Astrocyte of the hippocampus (primary cell): ENCODE measurements at regions not wholly inside any gene's neighbourhood (a gene's known extent, or its start where the extent isn't known, plus 50 kb on each side); places are given as distances from the start of the nearest gene placed in this dataset.
"Not testable (repeated sequence)": the region's sequence is repeated elsewhere in the genome, so short reads cannot be mapped to it uniquely, and the experiment has no call there.

ENCODE experiments used
- DNase-seq: peaks from one replicate; pipeline ENCODE4 v3.0.0; 2011; ENCODE audit warnings: low read depth, low spot score

DNA sequence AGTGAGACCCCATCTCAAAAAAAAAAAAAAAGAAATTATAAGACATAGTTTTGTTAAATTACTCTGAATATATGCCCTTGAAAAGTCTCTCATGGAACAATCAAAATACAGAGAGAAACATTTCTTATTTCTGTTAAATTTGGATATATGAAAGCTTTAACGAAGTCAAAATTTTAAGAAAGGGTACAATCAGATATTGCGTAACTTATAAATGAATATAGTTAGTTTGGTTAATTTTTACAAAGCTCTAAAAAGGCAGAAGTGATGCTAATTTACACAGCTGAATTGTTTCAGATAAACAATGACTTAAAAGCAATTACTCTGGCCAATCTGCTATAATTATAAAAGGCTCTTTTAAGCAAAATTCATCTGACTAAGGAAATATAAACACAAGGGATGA is 611.6 kb upstream of the CCDC179 start:
- no peak for DNase-seq

DNA sequence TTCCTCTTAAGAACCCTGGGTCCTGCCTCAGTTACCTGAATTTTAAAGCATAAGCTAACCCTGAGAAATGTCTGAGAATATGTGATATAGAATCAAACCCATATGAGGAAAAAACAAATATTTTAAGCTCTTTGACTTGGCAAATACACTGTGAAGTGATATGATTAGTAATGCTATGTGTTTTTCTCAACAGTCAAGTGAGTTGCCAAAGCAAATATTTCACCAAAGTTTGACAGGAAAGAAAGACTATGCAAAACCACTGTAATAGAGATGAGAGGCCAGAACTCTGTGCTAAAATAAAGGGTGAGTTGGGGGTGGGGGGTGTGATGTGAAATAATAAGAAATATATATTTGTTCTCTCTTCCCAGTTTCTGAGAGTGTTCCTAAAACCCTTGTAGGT is 613.5 kb upstream of the CCDC179 start:
- no peak for DNase-seq

DNA sequence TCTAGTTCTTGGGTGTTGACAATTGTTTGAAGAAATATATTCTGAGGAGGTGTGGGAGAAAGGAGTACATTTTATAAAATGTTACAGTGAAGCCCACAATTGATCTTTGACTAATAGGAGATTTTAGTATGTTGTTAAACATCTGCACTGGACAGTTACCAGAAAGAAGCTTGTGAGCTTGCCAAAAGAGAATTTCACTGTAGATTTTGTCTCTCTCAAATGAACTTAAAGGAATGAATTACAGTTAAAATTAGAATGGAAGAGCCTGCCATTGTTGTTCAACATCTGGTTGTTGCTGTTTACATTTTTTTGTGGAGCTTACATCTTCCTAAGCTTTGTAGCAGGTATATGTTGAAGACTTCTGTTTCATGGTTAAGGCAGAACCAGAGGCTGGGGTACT is 620.5 kb upstream of the CCDC179 start:
- DNase-seq, result no peak

DNA sequence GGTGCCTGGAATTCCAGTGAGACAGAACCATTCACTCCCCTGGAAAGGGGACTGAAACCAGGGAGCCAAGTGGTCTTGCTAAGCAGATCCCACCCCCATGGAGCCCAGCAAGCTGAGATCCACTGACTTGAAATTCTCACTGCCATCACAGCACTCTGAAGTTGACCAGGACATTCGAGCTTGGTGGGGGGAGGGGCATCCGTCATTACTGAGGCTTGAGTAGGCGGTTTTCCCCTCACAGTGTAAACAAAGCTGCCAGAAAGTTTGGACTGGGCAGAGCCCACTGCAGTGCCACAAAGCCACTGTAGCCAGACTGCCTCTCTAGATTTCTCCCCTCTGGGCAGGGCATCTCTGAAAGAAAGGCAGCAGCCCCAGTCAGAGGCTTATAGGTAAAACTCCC is 623.9 kb upstream of the CCDC179 start:
- DNase-seq, result not testable (repeated sequence)

DNA sequence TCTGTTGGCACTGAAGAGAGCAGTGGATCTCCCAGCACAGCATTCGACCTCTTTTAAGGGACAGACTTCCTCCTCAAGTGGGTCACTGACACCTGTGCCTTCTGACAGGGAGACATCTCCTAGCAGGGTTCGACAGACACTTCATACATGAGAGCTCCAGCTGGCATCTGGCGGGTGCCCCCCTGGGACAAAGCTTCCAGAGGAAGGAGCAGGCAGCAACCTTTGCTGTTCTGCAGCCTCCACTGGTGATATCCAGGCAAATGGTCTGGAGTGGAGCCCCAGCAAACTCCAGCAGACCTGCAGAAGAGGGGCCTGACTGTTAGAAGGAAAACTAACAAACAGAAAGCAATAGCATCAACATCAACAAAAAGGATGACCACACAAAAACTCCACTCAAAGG is 624.3 kb upstream of the CCDC179 start:
- DNase-seq, result not testable (repeated sequence)

DNA sequence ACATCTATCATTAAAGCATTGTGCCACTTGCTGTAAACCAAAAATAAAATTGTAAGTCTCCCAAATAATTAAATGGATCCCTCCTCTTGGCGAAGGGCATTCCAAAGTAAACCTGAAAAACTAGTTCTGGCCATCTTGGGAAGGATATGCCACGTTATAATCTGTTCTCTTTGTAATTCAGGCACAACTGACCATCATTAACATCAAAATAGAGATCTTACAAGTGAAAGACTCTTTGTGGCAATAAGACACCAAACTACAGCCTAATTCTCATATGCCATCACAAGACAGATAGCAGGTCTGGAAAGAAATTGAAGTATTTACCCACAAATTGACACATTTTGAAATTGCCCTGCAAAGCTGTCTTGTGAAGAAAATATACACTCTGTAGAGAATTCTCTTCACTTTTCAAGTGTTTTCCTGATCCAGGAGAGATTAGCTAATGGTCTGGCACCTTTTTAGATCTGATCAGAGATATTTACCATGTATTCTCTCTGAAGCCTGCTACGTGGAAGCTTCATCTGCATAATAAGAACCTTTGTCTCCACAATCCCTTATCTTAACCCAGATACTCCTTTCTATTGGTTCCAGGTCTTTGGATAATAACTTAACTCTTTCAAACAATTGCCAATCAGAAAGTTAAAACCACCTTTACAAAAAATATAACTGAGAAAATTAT is 630.4 kb upstream of the CCDC179 start:
- DNase-seq, result no peak

DNA sequence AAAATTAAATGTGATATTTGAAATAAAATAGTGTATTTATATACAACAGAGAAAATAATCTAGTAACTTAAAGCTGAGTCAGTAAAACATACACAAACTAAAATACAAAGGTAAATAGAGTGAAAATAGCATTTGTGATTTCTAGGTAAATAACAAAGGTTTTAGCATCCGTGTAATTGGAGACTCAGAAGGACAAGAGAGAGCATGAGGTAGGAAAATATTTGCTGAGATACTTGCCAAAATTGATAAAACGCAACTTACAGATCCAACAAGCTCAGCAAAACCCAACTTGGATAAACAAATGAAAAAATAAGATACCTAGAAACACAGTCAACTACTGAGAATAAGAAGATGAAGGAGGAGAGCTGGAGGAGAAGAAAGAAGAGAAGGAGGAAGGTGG is 634.7 kb upstream of the CCDC179 start:
- DNase-seq, result no peak

DNA sequence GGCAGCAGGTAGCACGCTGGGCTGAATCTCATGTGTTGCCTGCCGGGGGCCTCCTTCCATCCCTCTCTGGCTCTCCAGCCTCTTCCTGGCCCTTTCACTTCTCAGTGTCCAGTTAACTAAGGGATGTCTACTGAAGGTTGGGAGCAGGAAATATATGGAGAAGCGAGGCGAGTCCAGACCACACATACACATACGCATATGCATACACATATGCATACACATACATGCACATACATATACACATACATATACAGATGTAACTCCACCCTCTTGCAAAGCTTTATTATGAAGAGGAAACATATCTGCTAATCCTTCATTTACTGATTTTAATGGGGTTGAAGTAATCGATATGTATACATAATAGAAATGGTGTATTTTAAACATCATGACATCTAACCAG is 636.1 kb upstream of the CCDC179 start:
- no peak for DNase-seq

DNA sequence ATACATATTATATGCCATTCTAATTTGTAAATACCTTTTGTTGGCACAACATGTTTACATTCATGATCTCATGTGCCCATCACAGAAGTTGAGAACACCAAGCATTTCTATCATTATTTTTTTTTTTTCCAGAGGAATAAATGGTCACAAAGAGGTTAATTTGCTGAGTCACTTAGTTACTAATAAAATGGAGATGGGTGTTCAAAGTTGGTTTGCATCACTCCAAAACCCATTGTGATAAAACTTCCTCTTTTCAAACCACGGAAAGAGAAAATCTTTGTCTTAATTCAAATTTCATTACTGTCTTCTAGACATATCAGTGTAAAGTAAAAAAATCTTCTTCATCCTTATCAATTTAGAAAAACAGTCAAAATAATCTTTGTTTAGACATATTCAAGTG is 636.8 kb upstream of the CCDC179 start:
- DNase-seq, result no peak

DNA sequence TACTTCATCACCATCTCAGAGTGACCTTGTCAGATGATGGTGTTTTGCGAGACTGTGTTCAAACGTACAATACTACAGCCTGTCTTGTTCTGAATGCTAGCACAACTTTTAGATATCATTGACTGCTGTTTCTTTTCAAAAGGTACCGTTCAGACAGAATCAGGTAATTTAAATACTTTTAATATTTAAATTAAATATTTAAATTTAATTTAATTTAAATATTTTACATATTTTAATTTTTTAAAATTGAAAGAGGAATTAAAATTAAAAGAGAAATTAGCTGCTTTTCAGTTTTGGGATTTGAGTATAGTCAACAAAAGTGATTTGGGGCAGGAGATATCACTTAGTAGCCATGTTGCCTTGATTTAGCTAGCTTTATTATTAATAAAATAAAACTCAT is 642.1 kb upstream of the CCDC179 start:
- no peak for DNase-seq

DNA sequence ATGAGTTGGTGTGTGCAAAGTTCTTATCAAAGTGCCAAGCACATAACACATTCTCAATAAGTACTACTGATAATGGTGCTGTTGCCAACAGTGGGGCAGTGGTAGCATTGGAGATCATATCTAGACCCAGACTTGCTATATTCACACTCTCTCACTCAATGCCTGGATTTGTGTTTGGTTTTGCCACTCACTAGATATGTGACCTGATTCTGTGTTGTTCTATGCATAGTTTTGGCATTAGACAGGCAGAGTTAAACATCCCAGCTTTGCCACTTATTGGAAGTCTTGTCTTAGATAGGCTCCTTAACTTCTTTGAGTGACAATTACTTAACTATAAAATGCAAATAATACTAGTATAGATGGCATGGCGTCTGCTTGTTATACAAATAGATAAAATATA is 642.6 kb upstream of the CCDC179 start:
- peak; percentile 26 for DNase-seq

DNA sequence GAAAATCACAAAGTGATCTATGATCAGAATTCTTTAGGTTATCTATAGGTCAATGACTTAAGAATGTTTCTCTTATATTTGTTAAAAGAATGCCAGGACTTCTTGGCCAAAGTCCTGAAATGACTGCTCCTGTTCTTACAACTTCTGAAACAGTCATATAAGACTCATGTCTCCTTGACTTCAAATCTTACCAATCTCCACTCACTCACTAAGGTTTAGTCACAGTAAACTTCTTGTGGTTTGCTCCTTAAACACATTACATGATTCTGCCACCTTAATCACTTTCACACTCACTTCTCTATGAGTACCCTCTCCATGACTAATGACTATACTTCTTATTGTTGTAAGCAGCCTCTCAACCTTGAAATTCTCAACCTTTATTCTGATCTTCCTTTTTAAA is 648.7 kb upstream of the CCDC179 start:
- peak; percentile 45 for DNase-seq

DNA sequence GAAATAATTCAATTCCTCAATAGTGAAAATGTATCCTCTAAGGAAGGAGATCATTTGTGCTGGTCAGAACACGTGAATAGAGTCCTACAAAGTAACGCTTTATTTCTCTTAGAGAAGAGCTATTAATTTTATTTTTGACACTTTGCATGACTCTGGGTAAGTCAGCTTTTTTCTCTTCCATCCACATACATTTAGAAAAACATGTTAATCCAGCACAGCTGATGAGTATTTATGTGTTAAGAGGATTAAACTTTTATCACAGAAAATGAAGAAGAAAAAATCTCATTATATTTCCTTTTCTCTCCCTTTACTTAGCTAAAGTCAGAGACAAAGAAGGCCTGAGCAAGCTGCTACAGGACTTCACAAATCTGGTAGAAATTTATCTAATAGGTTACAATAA is 649.5 kb upstream of the CCDC179 start:
- DNase-seq, result no peak

DNA sequence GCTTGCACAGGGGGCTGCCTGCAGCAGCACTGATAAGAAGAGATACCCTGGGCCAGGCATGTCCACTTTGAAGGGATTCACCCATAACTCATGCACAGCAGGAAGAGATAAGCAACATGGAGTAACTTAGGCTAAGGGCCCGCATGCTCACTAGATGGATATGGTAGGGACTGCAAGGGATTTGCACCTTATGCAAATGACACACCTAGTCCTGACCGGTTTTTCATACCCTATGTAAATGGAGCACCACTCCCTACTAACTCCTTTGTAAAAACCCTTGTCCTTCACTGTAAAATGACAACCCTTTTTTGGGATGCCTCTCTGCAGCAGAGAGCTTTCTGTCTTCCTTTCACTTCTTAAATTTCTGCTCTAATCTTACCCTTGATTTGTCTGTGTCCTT is 658.9 kb upstream of the CCDC179 start:
- no peak for DNase-seq

DNA sequence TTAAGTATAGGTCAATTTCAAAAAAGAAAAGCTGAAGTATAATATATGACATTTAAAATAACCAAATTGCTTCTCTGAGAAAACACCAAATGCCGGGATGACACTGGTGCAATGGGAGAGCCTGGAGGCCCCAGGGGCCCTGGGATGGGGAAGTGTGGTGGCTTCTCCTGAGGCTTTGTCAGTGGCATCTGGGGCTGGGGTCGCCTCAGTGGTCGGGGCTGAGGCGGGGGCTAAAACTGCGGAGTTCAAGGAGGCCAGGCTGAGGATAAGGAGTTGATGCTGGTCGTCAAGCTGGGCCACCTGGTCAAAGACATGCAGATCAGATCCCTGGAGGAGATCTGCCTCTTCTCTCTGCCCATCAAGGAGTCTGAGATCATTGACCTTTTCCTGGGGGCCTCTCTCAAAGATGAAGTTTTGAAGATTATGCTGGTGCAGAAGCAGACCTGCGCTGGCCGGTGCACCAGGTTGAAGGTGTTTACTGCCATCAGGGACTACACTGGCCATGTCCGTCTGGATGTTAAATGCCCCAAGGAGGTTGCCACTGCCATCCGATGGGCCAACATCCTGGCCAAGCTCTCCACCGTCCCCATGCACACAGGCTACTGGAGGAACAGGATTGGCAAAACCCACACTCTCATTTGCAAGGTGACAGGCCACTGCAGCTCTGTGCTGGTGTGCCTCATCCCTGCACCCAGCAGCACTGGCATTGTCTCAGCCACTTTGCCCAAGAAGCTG is 660.1 kb upstream of the CCDC179 start:
- no peak for DNase-seq

DNA sequence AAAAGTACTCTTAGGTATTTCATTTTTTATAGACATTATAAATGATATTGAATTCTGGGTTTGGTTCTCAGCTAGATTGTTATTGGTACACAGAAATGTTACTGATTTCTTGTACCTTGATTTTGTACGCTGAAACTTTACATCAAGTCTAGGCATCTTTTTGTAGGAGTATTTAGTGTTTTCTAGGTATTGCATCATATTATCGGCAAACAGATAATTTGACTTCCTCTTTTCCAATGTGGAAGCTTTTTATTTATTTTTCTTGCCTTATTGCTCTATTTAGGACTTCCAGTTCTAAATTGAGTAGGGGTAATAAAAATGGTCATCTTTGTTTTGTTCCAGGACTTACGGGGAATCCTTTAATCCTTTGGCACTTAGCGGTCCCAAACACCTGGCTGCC is 676.6 kb upstream of the CCDC179 start:
- no peak for DNase-seq

DNA sequence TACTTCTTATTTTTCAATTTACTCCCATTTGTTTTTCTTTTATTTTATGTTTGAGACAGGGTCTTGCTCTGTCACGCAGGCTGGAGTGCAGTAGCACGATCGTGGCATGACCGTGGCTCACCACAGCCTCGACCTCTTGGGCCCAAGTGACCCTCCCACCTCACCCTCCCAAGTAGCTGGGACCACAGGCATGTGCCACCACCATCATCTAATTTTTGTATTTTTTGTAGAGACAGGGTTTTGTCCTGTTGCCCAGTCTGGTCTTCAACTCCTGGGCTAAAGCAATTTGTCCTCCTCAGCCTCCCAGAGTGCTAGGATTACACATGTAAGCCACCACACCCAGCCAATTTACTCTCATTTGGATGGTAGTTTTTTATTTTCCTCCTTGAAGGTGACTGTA is 679.3 kb upstream of the CCDC179 start:
- DNase-seq, result peak; percentile 46

DNA sequence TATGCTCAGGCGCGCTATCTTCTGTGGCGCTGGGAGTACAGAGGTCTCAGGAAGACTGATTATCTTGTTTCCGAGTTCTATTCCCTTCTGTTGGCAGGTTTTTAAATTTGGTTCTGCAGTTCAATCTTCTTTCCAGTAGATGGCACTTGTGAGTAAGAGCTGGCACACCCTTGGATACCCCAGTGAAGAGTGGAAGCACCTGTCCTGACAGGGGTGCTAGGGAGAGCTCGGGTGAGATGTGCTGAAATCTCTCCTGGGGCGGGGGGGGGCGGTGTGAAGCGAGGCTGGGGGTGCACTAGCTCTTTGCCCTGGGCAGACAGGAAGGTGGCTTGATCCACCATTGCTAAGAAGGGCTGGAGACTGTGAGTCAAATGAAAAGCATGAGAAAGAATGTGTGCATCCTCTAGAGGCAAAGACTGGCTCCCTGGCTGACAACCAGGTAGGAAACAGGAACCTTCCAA is 679.9 kb upstream of the CCDC179 start:
- DNase-seq, result peak; percentile 67

DNA sequence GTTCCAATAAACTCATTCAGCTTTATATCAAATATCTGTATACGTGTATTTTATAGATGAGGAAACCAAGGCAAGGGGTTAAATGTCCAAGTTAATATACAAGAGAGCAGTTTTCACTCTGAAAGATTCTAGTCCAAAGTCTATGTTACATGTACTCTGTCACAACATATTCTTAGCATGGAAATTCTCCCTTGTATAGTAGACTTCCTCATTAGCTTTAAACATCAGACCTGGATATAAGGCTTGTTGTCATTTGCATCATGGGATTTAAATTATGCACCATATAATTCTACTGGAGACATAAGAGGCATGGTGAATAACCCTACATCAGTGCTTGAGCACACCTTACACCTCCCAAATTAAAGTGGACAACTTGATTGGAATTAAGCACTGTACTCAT is 681.9 kb upstream of the CCDC179 start:
- DNase-seq, result no peak

DNA sequence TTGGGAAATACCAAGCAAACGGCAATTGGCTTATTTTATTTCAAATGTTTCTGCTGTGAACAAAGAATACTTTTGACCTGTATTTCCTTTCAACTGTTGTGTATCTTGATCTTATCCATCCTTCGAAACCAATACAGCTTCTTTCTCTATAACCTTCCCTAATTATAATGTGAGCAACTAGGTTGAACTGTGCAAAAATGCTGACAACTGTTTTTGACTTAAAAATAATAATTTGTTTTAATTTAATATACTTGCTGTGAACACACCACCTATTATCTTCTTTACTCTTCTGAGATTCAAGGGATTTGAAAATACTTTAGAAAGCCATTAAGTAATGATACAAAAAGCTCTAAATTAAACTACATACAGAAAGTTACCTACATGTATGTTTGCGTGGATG is 682.5 kb upstream of the CCDC179 start:
- no peak for DNase-seq

DNA sequence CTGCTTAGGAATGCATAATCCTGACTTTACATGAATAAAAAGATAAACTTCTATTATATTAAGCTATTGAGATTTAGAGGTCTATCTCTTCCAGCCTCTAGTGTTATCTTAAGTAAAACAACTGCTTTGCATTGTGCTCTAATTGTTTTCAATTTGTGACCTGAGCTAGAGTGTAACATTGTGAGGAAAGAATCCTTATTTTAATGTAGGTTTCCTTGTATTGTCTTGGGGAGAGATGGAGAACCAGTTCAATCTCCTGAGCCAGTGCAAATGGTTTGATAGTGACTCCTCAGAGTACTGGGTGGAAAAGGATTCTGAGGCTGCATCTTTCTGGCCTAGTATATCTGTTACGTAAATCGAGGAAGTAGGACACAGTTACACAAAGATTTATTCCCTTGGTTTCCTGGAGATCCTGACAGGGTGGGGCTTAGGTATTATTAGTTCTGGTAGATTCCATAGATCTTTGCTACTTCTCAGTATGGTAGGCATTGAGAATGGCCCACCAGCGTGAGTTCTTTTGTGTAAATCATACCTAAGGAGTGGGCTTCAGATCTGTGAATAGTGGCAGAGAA is 683.5 kb upstream of the CCDC179 start:
- DNase-seq, result no peak

DNA sequence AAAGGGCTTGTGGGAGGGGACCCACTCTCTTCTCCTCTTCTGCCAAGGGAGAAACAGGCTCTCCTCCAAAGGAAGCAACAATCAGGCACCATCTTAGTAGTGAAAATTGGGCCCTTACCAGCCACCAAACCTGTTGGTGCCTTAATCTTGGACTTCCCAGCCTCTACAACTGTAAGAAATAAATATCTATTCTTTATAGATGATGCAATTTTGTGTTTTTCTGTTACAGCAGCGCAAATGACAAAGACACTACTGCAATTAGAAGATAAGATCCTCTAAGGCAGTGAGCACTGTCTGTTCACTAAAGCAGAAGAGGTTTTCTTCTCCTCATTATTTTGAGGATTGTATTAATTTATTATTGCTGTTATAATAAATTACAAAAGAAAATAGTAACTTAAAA is 691.4 kb upstream of the CCDC179 start:
- DNase-seq, result no peak

DNA sequence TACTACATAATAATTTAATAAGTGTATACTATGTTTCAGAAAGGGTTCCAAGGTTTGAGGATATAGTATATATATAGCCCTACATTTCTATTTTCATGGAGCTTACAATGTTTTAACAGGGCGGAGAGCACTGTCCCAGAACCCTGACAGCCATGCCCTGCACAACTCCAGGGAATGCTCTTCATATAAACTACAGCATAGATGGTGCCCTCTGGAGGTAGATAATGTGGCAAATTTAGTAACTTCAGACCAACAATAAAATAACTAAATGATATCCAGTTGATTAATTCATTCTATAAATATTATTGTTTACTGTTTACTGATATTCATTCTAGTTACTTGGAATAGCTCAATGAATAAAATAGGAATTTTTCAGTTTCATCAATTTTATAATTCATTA is 693.7 kb upstream of the CCDC179 start:
- no peak for DNase-seq
